ENCODE measurements at regions not wholly inside any gene's neighbourhood (a gene's known extent, or its start where the extent isn't known, plus 50 kb on each side); places are given as distances from the start of the nearest gene placed in this dataset.

- no peak for TF ChIP-seq GABPB1 (CRISPR knock-in tag; IDR thresholded peaks at IDR 0.05)
- TF ChIP-seq CTCF (CRISPR knock-in tag; IDR thresholded peaks at IDR 0.05): no peak
- TF ChIP-seq SAFB2 (CRISPR knock-in tag; IDR thresholded peaks at IDR 0.05; ENCODE audit: borderline replicate concordance, low read depth): no peak
- no peak for TF ChIP-seq DMAP1 (CRISPR knock-in tag; IDR thresholded peaks at IDR 0.05)
- TF ChIP-seq ARNTL (CRISPR knock-in tag; IDR thresholded peaks at IDR 0.05): no peak
- no peak for TF ChIP-seq NR2F6 (IDR thresholded peaks at IDR 0.05)
- TF ChIP-seq NR2F6 (CRISPR knock-in tag; IDR thresholded peaks at IDR 0.05): no peak
- no peak for TF ChIP-seq HMG20A (CRISPR knock-in tag; IDR thresholded peaks at IDR 0.05; ENCODE audit: borderline replicate concordance)
- no peak for TF ChIP-seq NFIB (CRISPR knock-in tag; IDR thresholded peaks at IDR 0.05; ENCODE audit: borderline replicate concordance)
- no peak for TF ChIP-seq SOX6 (IDR thresholded peaks at IDR 0.05)
- TF ChIP-seq SOX6 (CRISPR knock-in tag; IDR thresholded peaks at IDR 0.05): no peak
- no peak for TF ChIP-seq NBN (conservative IDR thresholded peaks at IDR 0.05)
- no peak for TF ChIP-seq MAFK (conservative IDR thresholded peaks at IDR 0.05 in 1 of 2, IDR thresholded peaks at IDR 0.05 in 1 of 2; ENCODE audit: low read length in 2 of 2)
- TF ChIP-seq MTA3 (CRISPR knock-in tag; IDR thresholded peaks at IDR 0.05): no peak
- TF ChIP-seq TCF7L2 (IDR thresholded peaks at IDR 0.05; ENCODE audit: low read depth, low read length): no peak
- TF ChIP-seq RFX5 (IDR thresholded peaks at IDR 0.05; ENCODE audit: low read depth, low read length): no peak
Measured at GRCh38 chr5:153895266-153895665, 143.4 kb downstream of the FAM114A2 start.
